SJSA1 (cell line): ENCODE measurements at regions not wholly inside any gene's neighbourhood (a gene's known extent, or its start where the extent isn't known, plus 50 kb on each side); places are given as distances from the start of the nearest gene placed in this dataset.

Source experiments
- DNase-seq, 2 experiments: peaks; one replicate each; pipeline ENCODE4 v3.0.0-alpha.2; 2015 to 2020; ENCODE audit warnings: low spot score in 2 of 2, low read depth in 1 of 2
- H3K27ac ChIP-seq: fragments of 250-450 bp; sonication (Bioruptor Pico); 2 replicates; pipeline ENCODE4 v1.5.1; 2020; ENCODE audit warnings: mild to moderate bottlenecking, moderate library complexity
- H3K27me3 ChIP-seq: fragments of 250-450 bp; sonication (Bioruptor Pico); replicated peaks from 2 replicates; pipeline ENCODE4 v1.5.1; 2020; ENCODE audit warnings: mild to moderate bottlenecking, moderate library complexity
- H3K36me3 ChIP-seq: fragments of 250-450 bp; sonication (Bioruptor Pico); 2 replicates; pipeline ENCODE4 v1.5.1; 2020; ENCODE audit warnings: mild to moderate bottlenecking
- H3K4me1 ChIP-seq: fragments of 250-450 bp; sonication (Bioruptor Pico); replicated peaks from 2 replicates; pipeline ENCODE4 v1.6.1; 2021; ENCODE audit warnings: mild to moderate bottlenecking
- H3K4me3 ChIP-seq: fragments of 250-450 bp; sonication (Bioruptor Pico); 2 replicates; pipeline ENCODE4 v1.5.1; 2020; ENCODE audit warnings: mild to moderate bottlenecking
- H3K9me3 ChIP-seq: fragments of 250-450 bp; sonication (Bioruptor Pico); replicated peaks from 2 replicates; pipeline ENCODE4 v1.5.1; 2020; ENCODE audit warnings: mild to moderate bottlenecking

DNA sequence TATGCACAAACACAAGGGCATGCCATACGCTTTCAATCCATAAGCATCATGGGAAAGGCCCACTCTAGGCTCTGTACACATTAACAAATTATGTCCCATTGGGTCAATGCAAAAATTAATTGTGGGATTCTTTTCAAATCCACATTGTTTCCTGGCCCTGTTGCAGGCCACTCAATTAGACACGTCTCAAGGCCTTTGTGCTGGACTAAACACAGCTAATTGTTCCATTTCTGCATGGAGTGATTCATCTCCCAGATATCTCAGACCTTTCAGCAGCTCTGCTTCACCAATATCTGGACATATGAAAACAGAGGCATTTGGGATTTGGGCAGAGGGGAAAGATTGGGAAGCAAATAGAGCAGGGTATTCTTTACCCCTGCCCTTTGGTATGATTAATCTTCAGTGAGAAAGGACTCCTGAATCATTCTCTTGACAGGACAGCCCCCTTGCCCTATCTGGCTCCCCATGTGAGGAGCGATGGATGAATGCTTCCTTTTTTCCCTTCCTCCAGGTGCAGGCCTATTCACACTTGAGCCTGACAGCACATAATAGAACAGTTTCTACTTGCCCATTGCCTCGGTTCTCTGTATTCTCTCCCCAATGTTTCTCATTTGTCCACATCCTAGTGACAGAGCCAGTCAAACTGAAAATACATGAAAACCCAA is 547.6 kb downstream of the HAO1 start:
- H3K27ac ChIP-seq = no peak overlapping the region
- H3K4me3 ChIP-seq = no peak overlapping the region
- no peaks in the 10 kb centered on the region for H3K27me3 ChIP-seq
- DNase-seq = no peak
- no peaks in the 10 kb centered on the region for H3K9me3 ChIP-seq
- H3K36me3 ChIP-seq = no peaks in the 10 kb centered on the region
- H3K4me1 ChIP-seq = no peaks in the 10 kb centered on the region

DNA sequence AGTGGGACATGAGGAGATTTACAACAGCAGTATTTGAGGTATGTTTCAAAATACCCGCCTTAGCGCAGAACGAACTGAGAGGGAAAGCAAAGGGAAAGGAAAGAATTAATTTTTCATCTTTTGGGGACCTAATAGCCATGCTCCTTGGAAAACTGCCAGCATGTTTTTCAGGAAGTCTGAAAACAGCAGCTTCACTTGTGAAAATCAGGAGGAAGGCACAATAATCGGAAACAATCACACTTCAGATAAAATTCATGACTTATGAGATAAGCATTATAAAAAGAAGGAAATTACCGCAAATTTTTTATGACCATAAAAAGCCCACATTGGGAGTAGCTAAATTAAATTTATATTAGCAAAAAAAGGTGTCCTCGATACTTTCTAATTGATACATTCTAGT is 541.1 kb downstream of the HAO1 start:
- no peak overlapping the region for H3K4me3 ChIP-seq
- H3K9me3 ChIP-seq = no peaks in the 10 kb centered on the region
- no peaks in the 10 kb centered on the region for H3K36me3 ChIP-seq
- H3K4me1 ChIP-seq = no peaks in the 10 kb centered on the region
- no peak overlapping the region for H3K27ac ChIP-seq
- DNase-seq = no peak
- no peaks in the 10 kb centered on the region for H3K27me3 ChIP-seq

DNA sequence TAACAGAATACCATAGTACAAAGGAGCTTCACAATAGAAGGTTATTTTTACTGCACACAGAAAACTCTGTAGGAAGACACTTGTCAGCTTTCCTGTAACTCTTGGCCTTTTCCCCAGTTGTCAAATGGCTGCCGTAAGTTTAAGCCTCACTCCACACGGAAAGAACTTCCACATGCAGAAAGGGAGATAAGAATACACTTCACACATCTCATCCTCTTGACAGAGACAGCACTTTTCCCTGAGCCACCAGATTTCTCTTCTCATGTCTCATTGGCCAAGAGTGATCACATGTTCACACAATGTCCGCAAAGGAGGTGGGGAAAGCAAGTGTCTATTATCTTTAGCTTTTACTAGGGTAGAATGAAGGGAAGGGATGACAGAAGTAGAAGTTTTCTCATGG is 540.7 kb downstream of the HAO1 start:
- no peaks in the 10 kb centered on the region for H3K9me3 ChIP-seq
- no peaks in the 10 kb centered on the region for H3K27me3 ChIP-seq
- H3K36me3 ChIP-seq = no peaks in the 10 kb centered on the region
- no peak overlapping the region for H3K4me3 ChIP-seq
- no peak for DNase-seq
- no peak overlapping the region for H3K27ac ChIP-seq
- H3K4me1 ChIP-seq = no peaks in the 10 kb centered on the region

DNA sequence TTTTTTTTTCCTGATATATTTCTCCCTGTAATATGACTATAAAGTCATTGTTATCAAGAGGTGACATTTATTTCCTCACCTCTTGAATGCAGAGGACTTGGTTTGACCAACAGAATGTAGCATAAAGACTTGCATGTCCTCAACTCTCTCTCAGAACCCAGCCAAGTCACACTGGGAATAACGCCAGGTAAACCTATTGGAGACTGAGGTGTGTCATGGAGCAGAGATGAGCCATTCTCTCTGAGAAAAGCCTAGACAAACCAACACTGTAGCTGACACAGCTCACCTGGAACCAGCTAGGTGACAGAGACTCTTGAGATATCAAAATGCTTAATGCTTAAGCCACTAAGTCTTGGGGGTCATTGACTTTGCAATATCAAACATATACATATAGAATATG is 533.6 kb downstream of the HAO1 start:
- Histone ChIP-seq H3K4me1 (no peaks in the 10 kb centered on the region), H3K4me3 (no peak overlapping the region), H3K36me3 (no peaks in the 10 kb centered on the region), H3K27ac (no peak overlapping the region), H3K27me3 (no peaks in the 10 kb centered on the region), H3K9me3 (no peaks in the 10 kb centered on the region)
- no peak for DNase-seq

DNA sequence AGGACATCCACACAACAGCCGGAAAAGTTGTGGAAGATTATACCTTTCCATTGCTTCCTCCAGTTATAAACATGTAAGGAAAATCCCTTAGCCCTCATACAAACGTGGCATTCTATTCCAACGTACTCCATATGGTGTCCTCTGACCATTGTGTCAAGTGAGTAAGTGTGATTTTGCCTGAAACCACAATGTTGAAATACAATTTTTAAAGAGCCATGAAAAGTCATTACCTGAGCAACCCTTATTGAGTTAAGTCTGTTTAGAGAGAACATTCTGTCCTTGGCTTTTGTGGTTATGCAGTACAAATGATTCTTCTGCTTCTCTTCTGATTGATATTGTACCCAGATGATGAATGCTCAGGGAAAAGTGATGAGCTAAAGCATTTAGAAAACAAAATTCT is 530.1 kb downstream of the HAO1 start:
- H3K9me3 ChIP-seq = no peaks in the 10 kb centered on the region
- H3K27me3 ChIP-seq = no peaks in the 10 kb centered on the region
- H3K27ac ChIP-seq = no peak overlapping the region
- no peak overlapping the region for H3K4me3 ChIP-seq
- H3K36me3 ChIP-seq = no peaks in the 10 kb centered on the region
- H3K4me1 ChIP-seq = no peaks in the 10 kb centered on the region
- DNase-seq = no peak

DNA sequence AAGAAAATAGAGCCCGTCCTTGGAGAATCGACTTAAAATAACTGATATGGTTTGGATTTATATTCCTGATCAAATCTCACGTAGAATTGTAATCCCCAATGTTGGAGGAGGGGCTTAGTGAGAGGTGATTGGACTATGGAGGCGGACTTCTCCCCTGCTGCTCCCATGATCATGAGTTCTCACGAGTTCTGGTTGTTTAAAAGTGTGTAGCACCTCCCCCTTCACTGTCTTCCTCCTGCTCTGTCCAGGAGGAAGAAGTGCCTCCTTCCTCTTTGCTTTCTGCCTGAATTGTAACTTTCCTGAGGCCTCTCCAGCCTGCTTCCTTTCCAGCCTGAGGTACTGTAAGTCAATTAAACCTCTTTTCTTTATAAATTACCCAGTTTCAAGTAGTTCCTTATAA is 529.2 kb downstream of the HAO1 start:
- Histone ChIP-seq H3K4me1 (no peaks in the 10 kb centered on the region), H3K9me3 (no peaks in the 10 kb centered on the region), H3K27me3 (no peaks in the 10 kb centered on the region), H3K4me3 (no peak overlapping the region), H3K36me3 (no peaks in the 10 kb centered on the region), H3K27ac (no peak overlapping the region)
- DNase-seq = no peak

DNA sequence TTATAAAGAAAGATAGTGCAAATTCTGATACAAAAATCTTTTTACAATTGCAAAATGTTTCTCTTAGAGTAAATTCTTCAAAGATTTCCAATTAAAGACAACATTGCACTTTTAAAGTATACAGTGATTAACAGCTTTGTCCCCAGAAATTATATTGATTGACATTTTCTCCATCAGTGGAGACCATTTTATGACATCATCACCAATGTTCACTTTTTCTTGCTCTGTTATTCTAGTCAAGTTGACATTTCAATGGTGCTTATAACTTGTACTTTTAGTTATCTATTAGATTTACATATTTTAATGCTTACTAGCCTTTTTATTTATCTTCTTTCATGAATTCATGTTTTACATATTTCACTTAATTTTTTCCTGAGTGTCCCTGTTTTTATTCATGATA is 524.8 kb downstream of the HAO1 start:
- H3K27me3 ChIP-seq = no peaks in the 10 kb centered on the region
- no peaks in the 10 kb centered on the region for H3K36me3 ChIP-seq
- no peaks in the 10 kb centered on the region for H3K4me1 ChIP-seq
- no peak overlapping the region for H3K4me3 ChIP-seq
- no peak overlapping the region for H3K27ac ChIP-seq
- no peaks in the 10 kb centered on the region for H3K9me3 ChIP-seq
- DNase-seq = no peak

DNA sequence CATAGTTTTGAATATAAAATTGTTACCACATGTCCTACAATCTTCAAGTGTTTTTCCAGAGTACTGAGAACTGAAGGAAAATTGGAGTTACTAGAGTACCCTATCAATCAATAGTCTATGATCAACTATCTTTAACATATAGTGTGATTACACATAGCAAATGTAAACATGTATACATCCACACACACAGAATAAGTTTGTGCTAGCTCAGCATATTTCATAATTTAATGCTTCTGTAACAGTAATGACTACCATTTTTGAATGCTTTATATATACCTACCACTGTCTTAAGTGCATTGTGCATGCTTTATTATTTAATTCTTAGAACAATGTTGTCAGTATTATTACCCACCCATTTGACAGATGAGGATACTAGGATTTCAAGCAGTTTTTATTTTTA is 523.9 kb downstream of the HAO1 start:
- H3K4me1 ChIP-seq = no peaks in the 10 kb centered on the region
- no peaks in the 10 kb centered on the region for H3K36me3 ChIP-seq
- no peaks in the 10 kb centered on the region for H3K27me3 ChIP-seq
- no peaks in the 10 kb centered on the region for H3K9me3 ChIP-seq
- H3K4me3 ChIP-seq = no peak overlapping the region
- no peak overlapping the region for H3K27ac ChIP-seq
- no peak for DNase-seq

DNA sequence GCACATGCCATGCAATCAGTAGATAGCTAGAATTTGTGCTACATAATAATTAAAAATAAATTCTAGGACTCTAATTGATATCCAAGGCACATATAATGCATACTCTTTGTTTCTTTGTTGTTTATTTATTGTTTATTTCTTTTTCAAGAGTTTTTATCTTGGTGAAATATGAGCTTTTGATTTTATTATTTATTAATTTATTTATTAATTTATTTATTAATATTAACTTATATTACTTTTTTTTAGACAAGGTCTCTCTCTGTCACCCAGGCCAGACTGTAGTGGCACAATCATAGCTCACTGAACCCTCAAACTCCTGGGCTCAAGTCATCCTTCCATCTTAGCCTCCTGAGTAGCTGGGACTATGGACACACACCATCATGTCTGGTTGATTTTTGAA is 519.9 kb downstream of the HAO1 start:
- H3K27ac ChIP-seq = no peak overlapping the region
- no peaks in the 10 kb centered on the region for H3K9me3 ChIP-seq
- H3K27me3 ChIP-seq = no peaks in the 10 kb centered on the region
- H3K4me3 ChIP-seq = no peak overlapping the region
- no peak for DNase-seq
- no peaks in the 10 kb centered on the region for H3K36me3 ChIP-seq
- H3K4me1 ChIP-seq = no peaks in the 10 kb centered on the region

DNA sequence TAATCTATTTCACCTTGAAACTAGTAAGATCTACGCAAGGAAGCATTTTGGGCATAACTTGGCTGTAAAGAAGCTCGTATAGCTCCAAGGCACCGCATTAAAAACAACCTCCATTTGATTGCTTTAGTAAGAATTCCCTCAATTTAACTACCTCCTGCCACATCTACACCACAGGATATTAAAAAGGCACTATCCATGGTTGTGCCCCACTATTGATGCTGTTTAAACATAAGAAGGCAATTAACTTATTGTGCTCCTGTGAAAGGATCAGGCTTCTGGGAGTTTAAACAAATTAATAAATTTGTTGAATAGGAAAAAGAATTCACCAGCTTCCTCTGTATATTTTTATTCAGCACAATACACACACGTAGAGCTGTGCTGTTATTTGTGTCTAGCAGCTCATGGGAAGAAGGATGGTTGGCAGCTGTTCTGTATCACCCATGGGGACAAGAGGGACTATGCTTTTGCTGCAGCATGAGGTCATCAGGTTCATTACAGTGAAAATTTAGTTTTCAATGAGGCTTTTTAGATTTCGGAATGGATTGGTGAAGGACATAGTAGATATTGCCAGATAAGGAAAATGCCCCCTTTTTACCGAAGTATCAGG is 513.3 kb downstream of the HAO1 start:
- DNase-seq = no peak
- Histone ChIP-seq H3K36me3 (no peaks in the 10 kb centered on the region), H3K27ac (no peak overlapping the region), H3K9me3 (no peaks in the 10 kb centered on the region), H3K4me3 (no peak overlapping the region), H3K27me3 (no peaks in the 10 kb centered on the region), H3K4me1 (no peaks in the 10 kb centered on the region)

DNA sequence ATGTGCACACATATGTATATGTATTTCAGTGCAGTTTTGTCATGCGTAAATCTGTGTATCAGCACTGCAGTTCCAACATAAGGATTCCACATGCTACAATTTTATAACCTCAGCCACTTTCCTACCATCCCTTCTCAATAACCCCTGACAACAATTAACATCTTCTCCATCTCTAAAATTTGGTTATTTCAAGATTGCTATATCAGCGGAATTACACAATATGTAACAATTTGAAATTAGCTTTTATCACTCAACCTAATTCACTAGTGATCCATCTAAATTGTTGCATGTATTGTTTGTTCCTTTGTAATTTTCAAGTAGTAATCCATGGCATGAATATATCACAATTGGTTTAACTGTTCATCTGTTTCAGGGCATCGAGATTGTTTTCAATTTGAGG is 511.3 kb downstream of the HAO1 start:
- no peak overlapping the region for H3K4me3 ChIP-seq
- no peaks in the 10 kb centered on the region for H3K9me3 ChIP-seq
- H3K27me3 ChIP-seq = no peaks in the 10 kb centered on the region
- no peaks in the 10 kb centered on the region for H3K36me3 ChIP-seq
- H3K4me1 ChIP-seq = no peaks in the 10 kb centered on the region
- no peak for DNase-seq
- no peak overlapping the region for H3K27ac ChIP-seq

DNA sequence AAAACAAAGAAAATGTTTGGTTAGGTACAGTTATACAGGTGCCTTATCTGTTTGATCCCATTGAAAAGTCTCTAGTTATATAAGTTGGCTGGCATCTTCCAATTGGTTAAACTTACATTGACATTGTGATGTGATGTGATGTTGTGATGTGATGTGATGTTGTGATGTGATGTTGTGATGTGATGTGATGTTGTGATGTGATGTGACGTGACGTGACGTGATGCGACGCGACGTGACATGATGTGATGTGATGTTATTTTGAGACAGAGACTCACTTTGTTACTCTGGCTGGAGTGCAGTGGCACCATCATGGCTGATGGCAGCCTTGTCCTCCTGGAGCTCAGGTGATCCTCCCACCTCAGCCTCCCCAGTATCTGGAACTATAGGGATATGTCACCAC is 507.6 kb downstream of the HAO1 start:
- no peaks in the 10 kb centered on the region for H3K9me3 ChIP-seq
- no peaks in the 10 kb centered on the region for H3K36me3 ChIP-seq
- no peak for DNase-seq
- no peak overlapping the region for H3K4me3 ChIP-seq
- H3K27ac ChIP-seq = no peak overlapping the region
- H3K4me1 ChIP-seq = no peaks in the 10 kb centered on the region
- no peaks in the 10 kb centered on the region for H3K27me3 ChIP-seq

DNA sequence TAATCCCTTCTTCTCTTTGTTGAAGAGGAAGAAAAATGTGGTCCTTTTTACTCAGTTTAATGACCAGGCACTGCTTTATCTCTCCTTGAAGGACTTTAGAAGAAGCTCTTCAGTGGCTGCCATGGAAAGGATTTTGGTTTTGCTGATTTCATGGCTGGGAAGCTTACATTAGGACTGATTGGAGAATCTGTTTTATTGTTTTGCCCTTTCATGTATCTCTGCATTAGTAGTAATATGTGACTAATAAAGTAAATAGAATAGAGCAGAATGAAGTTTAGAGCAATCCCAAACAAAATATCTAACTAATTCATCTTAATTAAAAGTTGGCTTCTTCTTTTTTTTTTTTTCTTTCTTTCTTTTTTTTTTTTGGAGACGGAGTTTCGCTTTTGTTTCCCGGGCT is 502.9 kb downstream of the HAO1 start:
- Histone ChIP-seq H3K4me3 (no peak overlapping the region), H3K4me1 (no peaks in the 10 kb centered on the region), H3K27ac (no peak overlapping the region), H3K9me3 (no peaks in the 10 kb centered on the region), H3K27me3 (no peaks in the 10 kb centered on the region), H3K36me3 (no peaks in the 10 kb centered on the region)
- DNase-seq = no peak

DNA sequence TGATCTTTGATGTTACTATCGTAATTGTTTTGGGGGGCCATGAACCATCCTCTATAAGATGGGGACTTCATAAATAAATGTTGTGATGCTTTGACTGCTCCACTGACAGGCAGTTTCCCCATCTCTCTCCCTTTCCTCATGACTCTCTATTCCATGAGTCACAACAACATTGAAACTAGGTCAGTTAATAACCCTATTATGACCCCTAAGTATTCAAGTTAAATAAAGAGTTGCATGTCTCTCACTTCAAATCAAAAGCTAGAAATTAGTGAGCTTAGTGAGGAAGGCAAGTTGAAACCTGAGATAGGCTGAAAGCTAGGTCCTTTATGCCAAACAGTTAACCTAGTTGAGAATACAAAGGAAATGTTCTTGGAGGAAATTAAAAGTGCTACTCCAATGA is 491.0 kb downstream of the HAO1 start:
- no peak overlapping the region for H3K4me3 ChIP-seq
- H3K36me3 ChIP-seq = no peaks in the 10 kb centered on the region
- H3K4me1 ChIP-seq = no peaks in the 10 kb centered on the region
- H3K9me3 ChIP-seq = no peaks in the 10 kb centered on the region
- no peak overlapping the region for H3K27ac ChIP-seq
- H3K27me3 ChIP-seq = no peaks in the 10 kb centered on the region
- DNase-seq = no peak

DNA sequence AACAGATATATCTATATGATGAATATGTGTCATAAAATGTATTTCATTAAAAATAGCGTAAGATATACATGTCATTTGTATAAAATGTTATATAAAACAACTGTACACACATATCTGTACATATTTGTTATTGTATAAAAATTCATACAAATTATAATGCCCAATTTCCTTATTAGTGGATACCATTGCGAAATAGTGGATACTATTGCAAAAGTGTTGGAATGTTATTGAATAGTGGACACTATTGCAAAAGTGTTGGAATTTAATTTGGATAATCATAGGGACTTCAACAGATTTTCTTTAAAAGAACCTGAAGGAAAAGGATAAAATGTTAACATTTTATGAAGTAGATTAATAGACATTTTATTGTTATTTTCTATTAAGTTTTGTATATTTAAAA is 487.4 kb downstream of the HAO1 start:
- no peak for DNase-seq
- Histone ChIP-seq H3K27me3 (no peaks in the 10 kb centered on the region), H3K4me3 (no peak overlapping the region), H3K27ac (no peak overlapping the region), H3K36me3 (no peaks in the 10 kb centered on the region), H3K9me3 (no peaks in the 10 kb centered on the region), H3K4me1 (no peaks in the 10 kb centered on the region)
